K562 (cell line): ENCODE measurements at regions not wholly inside any gene's neighbourhood (a gene's known extent, or its start where the extent isn't known, plus 50 kb on each side); places are given as distances from the start of the nearest gene placed in this dataset.
A peak's percentile ranks its signal among the peaks of the same experiment; 100 is the strongest.

Experiments
- HDAC2 ChIP-seq: fragments of 450-650 bp; IDR thresholded peaks from 2 replicates; pipeline ENCODE4 v1.6.1; 2016; ENCODE audit warnings: mild to moderate bottlenecking
- MEF2D ChIP-seq: conservative IDR thresholded peaks from 2 replicates; pipeline ENCODE4 v1.6.1; 2016; ENCODE audit warnings: low read depth, missing genetic modification characterization, missing compliant biosample characterization
- MGA ChIP-seq: fragments of 450-650 bp; IDR thresholded peaks from 2 replicates; pipeline ENCODE4 v1.6.1; 2016; ENCODE audit warnings: mild to moderate bottlenecking, moderate library complexity
- TEAD2 ChIP-seq: fragments of 450-650 bp; IDR thresholded peaks from 2 replicates; pipeline ENCODE4 v1.6.1; 2016; ENCODE audit warnings: missing genetic modification characterization, control low read depth, missing compliant biosample characterization
- TF ChIP-seq, protein P1 (sequence below): fragments of 200-600 bp; sonication (generic); IDR thresholded peaks from one replicate; pipeline ENCODE4 v1.6.1; 2012; ENCODE audit warnings: mild to moderate bottlenecking, low read depth, low read length, inconsistent platforms

GRCh38 chr7:106813705-106814305 lies 51.3 kb upstream of the PIK3CG start (continued):
- no peak for TF ChIP-seq MGA
- TF ChIP-seq, protein P1, sequence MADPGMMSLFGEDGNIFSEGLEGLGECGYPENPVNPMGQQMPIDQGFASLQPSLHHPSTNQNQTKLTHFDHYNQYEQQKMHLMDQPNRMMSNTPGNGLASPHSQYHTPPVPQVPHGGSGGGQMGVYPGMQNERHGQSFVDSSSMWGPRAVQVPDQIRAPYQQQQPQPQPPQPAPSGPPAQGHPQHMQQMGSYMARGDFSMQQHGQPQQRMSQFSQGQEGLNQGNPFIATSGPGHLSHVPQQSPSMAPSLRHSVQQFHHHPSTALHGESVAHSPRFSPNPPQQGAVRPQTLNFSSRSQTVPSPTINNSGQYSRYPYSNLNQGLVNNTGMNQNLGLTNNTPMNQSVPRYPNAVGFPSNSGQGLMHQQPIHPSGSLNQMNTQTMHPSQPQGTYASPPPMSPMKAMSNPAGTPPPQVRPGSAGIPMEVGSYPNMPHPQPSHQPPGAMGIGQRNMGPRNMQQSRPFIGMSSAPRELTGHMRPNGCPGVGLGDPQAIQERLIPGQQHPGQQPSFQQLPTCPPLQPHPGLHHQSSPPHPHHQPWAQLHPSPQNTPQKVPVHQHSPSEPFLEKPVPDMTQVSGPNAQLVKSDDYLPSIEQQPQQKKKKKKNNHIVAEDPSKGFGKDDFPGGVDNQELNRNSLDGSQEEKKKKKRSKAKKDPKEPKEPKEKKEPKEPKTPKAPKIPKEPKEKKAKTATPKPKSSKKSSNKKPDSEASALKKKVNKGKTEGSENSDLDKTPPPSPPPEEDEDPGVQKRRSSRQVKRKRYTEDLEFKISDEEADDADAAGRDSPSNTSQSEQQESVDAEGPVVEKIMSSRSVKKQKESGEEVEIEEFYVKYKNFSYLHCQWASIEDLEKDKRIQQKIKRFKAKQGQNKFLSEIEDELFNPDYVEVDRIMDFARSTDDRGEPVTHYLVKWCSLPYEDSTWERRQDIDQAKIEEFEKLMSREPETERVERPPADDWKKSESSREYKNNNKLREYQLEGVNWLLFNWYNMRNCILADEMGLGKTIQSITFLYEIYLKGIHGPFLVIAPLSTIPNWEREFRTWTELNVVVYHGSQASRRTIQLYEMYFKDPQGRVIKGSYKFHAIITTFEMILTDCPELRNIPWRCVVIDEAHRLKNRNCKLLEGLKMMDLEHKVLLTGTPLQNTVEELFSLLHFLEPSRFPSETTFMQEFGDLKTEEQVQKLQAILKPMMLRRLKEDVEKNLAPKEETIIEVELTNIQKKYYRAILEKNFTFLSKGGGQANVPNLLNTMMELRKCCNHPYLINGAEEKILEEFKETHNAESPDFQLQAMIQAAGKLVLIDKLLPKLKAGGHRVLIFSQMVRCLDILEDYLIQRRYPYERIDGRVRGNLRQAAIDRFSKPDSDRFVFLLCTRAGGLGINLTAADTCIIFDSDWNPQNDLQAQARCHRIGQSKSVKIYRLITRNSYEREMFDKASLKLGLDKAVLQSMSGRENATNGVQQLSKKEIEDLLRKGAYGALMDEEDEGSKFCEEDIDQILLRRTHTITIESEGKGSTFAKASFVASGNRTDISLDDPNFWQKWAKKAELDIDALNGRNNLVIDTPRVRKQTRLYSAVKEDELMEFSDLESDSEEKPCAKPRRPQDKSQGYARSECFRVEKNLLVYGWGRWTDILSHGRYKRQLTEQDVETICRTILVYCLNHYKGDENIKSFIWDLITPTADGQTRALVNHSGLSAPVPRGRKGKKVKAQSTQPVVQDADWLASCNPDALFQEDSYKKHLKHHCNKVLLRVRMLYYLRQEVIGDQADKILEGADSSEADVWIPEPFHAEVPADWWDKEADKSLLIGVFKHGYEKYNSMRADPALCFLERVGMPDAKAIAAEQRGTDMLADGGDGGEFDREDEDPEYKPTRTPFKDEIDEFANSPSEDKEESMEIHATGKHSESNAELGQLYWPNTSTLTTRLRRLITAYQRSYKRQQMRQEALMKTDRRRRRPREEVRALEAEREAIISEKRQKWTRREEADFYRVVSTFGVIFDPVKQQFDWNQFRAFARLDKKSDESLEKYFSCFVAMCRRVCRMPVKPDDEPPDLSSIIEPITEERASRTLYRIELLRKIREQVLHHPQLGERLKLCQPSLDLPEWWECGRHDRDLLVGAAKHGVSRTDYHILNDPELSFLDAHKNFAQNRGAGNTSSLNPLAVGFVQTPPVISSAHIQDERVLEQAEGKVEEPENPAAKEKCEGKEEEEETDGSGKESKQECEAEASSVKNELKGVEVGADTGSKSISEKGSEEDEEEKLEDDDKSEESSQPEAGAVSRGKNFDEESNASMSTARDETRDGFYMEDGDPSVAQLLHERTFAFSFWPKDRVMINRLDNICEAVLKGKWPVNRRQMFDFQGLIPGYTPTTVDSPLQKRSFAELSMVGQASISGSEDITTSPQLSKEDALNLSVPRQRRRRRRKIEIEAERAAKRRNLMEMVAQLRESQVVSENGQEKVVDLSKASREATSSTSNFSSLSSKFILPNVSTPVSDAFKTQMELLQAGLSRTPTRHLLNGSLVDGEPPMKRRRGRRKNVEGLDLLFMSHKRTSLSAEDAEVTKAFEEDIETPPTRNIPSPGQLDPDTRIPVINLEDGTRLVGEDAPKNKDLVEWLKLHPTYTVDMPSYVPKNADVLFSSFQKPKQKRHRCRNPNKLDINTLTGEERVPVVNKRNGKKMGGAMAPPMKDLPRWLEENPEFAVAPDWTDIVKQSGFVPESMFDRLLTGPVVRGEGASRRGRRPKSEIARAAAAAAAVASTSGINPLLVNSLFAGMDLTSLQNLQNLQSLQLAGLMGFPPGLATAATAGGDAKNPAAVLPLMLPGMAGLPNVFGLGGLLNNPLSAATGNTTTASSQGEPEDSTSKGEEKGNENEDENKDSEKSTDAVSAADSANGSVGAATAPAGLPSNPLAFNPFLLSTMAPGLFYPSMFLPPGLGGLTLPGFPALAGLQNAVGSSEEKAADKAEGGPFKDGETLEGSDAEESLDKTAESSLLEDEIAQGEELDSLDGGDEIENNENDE = no peak
- TF ChIP-seq HDAC2 = peak; percentile 86; the same call in 1 of the 2 replicates
- TF ChIP-seq MEF2D (tag) = peak; percentile 74; the same call in 1 of the 2 replicates
- 0 out of 2 replicates have a peak, but pooled peaks have one; percentile 52 for TF ChIP-seq TEAD2 (tag)
